ENCODE measurements at regions not wholly inside any gene's neighbourhood (a gene's known extent, or its start where the extent isn't known, plus 50 kb on each side); places are given as distances from the start of the nearest gene placed in this dataset.

- H3K36me3 ChIP-seq: no peaks in the 10 kb centered on the region
- WGBS, 3 donors: 70 to 72% (median 70%) methylated on average over 3 of the region's 3 CpGs
- H3K9me3 ChIP-seq: no peaks in the 10 kb centered on the region
- H3K4me1 ChIP-seq (ENCODE audit: insufficient read depth): no peaks in the 10 kb centered on the region
- no peak overlapping the region for H3K27ac ChIP-seq
- no peak overlapping the region for H3K4me3 ChIP-seq
- TF ChIP-seq EP300 (IDR thresholded peaks at IDR 0.05) (no peak), POLR2A (IDR thresholded peaks at IDR 0.05) (no peak), CTCF (IDR thresholded peaks at IDR 0.05) (no peak)
- no peak for DNase-seq
- no peaks in the 10 kb centered on the region for H3K27me3 ChIP-seq
- intact Hi-C loops (cut with DNase I): no loop called here
Observed at GRCh38 chr5:12480487-12480886, 576.2 kb upstream of the CTNND2 start.

GRCh38 chr5:12477554-12477953 lies 573.3 kb upstream of the CTNND2 start:
- WGBS, 3 donors: 84 to 89% (median 86%) methylated on average over 2 of the region's 2 CpGs
- Histone ChIP-seq H3K9me3 (no peaks in the 10 kb centered on the region), H3K27ac (no peak overlapping the region), H3K36me3 (no peaks in the 10 kb centered on the region), H3K27me3 (no peaks in the 10 kb centered on the region), H3K4me3 (no peak overlapping the region), H3K4me1 (ENCODE audit: insufficient read depth) (no peaks in the 10 kb centered on the region)
- intact Hi-C loops (cut with DNase I): no loop called here
- no peak for DNase-seq
- TF ChIP-seq EP300 (IDR thresholded peaks at IDR 0.05) (no peak), CTCF (IDR thresholded peaks at IDR 0.05) (no peak), POLR2A (IDR thresholded peaks at IDR 0.05) (no peak)

- no peaks in the 10 kb centered on the region for H3K4me1 ChIP-seq (ENCODE audit: insufficient read depth)
- no peak for TF ChIP-seq CTCF (IDR thresholded peaks at IDR 0.05)
- TF ChIP-seq EP300 (IDR thresholded peaks at IDR 0.05): no peak
- no peak for TF ChIP-seq POLR2A (IDR thresholded peaks at IDR 0.05)
- 89 to 93% (median 92%) methylated on average over 4 of the region's 4 CpGs for WGBS, 3 donors
- H3K27me3 ChIP-seq: no peaks in the 10 kb centered on the region
- H3K4me3 ChIP-seq: no peak overlapping the region
- no peaks in the 10 kb centered on the region for H3K36me3 ChIP-seq
- DNase-seq: no peak
- intact Hi-C loops (cut with DNase I): no loop called here
- no peaks in the 10 kb centered on the region for H3K9me3 ChIP-seq
- no peak overlapping the region for H3K27ac ChIP-seq
Observed at GRCh38 chr5:12467799-12468198, 563.6 kb upstream of the CTNND2 start.

GRCh38 chr5:12460493-12461261 lies 556.4 kb upstream of the CTNND2 start:
- intact Hi-C loops (cut with DNase I): no loop called here
- Histone ChIP-seq H3K27me3 (no peaks in the 10 kb centered on the region), H3K9me3 (no peaks in the 10 kb centered on the region), H3K4me1 (ENCODE audit: insufficient read depth) (no peaks in the 10 kb centered on the region), H3K4me3 (no peak overlapping the region), H3K27ac (no peak overlapping the region), H3K36me3 (no peaks in the 10 kb centered on the region)
- 61 to 72% (median 68%) methylated on average over 8 of the region's 8 CpGs for WGBS, 3 donors
- DNase-seq: no peak
- TF ChIP-seq EP300 (IDR thresholded peaks at IDR 0.05) (no peak), POLR2A (IDR thresholded peaks at IDR 0.05) (no peak)

- 93 to 97% (median 96%) methylated on average over 1 of the region's 1 CpG for WGBS, 3 donors
- no peaks in the 10 kb centered on the region for H3K27me3 ChIP-seq
- TF ChIP-seq POLR2A (IDR thresholded peaks at IDR 0.05) (no peak), EP300 (IDR thresholded peaks at IDR 0.05) (no peak), CTCF (IDR thresholded peaks at IDR 0.05) (no peak)
- no peaks in the 10 kb centered on the region for H3K9me3 ChIP-seq
- H3K4me3 ChIP-seq: no peak overlapping the region
- H3K36me3 ChIP-seq: no peaks in the 10 kb centered on the region
- H3K27ac ChIP-seq: no peak overlapping the region
- intact Hi-C loops (cut with DNase I): no loop called here
- no peaks in the 10 kb centered on the region for H3K4me1 ChIP-seq (ENCODE audit: insufficient read depth)
- DNase-seq: no peak
Observed at GRCh38 chr5:12459326-12459725, 555.1 kb upstream of the CTNND2 start.
